ENCODE measurements at regions not wholly inside any gene's neighbourhood (a gene's known extent, or its start where the extent isn't known, plus 50 kb on each side); places are given as distances from the start of the nearest gene placed in this dataset.
"Not testable (repeated sequence)": the region's sequence is repeated elsewhere in the genome, so short reads cannot be mapped to it uniquely, and the experiment has no call there.

- H3K27ac ChIP-seq (ENCODE audit: low read length); H3K36me3 ChIP-seq (ENCODE audit: control insufficient read depth, insufficient read depth, low read length); H3K27me3 ChIP-seq (ENCODE audit: control insufficient read depth, insufficient read depth, low read length); H3K9me3 ChIP-seq (ENCODE audit: control insufficient read depth, low read depth, low read length); H3K4me3 ChIP-seq (ENCODE audit: low read length): not testable (repeated sequence)
- no CpG with 5 or more reads among the region's 1 CpG for WGBS (ENCODE audit: insufficient coverage, low lambda C conversion rate)
- peaks cover 11% of the 10 kb centered on the region for H3K4me1 ChIP-seq (ENCODE audit: control insufficient read depth, insufficient read depth, low read length)
- peak in 1 of 2 donors; percentile 4 for DNase-seq
Measured at GRCh38 chr9:41787951-41788350, 341.3 kb downstream of the CNTNAP3B start.

DNA sequence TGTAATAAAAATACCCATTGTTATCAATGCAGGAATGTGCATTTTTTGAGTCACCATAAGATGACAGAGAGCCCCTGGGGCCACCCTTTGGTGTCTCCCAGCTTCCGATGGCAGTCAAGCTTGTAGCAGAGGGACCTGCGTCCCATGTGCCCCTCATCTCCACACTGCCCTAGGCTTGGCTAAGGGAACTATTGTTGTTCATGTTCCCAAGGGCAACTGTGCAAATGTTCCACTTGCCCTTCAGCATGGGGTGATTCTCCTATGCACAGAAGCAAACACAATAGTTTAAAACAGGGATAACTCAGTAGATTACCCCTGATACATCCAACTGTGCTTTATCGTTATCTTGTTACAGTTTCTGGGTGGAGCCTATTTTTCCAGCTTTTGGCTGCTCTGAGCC is 342.0 kb downstream of the CNTNAP3B start:
- WGBS (ENCODE audit: insufficient coverage, low lambda C conversion rate): no CpG with 5 or more reads among the region's 3 CpGs
- not testable (repeated sequence) for H3K36me3 ChIP-seq (ENCODE audit: control insufficient read depth, insufficient read depth, low read length)

DNA sequence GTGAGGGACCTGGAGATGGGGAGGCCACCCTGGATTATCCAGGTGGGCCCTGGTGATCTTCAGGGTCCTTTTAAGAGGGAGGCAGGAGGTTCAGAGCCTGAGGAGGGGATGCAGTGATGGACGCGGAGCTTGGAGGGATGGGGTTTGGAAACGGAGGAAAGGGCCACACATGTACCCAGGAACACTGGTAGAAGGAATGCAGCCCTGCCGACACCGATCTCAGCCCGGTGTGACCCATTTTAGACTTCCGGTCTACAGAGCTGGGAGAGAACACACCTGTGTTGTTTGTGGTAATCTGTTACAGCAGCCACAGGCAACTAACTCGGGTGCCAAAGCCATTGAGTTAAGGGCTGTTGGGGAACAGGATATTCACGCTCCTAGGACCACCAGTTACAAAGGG is 345.2 kb downstream of the CNTNAP3B start:
- H3K4me1 ChIP-seq (ENCODE audit: control insufficient read depth, insufficient read depth, low read length); H3K9me3 ChIP-seq (ENCODE audit: control insufficient read depth, low read depth, low read length); H3K27ac ChIP-seq (ENCODE audit: low read length); H3K27me3 ChIP-seq (ENCODE audit: control insufficient read depth, insufficient read depth, low read length); DNase-seq; H3K36me3 ChIP-seq (ENCODE audit: control insufficient read depth, insufficient read depth, low read length); H3K4me3 ChIP-seq (ENCODE audit: low read length): not testable (repeated sequence)
- WGBS (ENCODE audit: insufficient coverage, low lambda C conversion rate): no CpG with 5 or more reads among the region's 9 CpGs

More for the DNA sequence above, 342.0 kb downstream of the CNTNAP3B start:
- H3K27ac ChIP-seq (ENCODE audit: low read length); DNase-seq; H3K27me3 ChIP-seq (ENCODE audit: control insufficient read depth, insufficient read depth, low read length); H3K9me3 ChIP-seq (ENCODE audit: control insufficient read depth, low read depth, low read length); H3K4me3 ChIP-seq (ENCODE audit: low read length): not testable (repeated sequence)
- H3K4me1 ChIP-seq (ENCODE audit: control insufficient read depth, insufficient read depth, low read length): peaks cover 11% of the 10 kb centered on the region

DNA sequence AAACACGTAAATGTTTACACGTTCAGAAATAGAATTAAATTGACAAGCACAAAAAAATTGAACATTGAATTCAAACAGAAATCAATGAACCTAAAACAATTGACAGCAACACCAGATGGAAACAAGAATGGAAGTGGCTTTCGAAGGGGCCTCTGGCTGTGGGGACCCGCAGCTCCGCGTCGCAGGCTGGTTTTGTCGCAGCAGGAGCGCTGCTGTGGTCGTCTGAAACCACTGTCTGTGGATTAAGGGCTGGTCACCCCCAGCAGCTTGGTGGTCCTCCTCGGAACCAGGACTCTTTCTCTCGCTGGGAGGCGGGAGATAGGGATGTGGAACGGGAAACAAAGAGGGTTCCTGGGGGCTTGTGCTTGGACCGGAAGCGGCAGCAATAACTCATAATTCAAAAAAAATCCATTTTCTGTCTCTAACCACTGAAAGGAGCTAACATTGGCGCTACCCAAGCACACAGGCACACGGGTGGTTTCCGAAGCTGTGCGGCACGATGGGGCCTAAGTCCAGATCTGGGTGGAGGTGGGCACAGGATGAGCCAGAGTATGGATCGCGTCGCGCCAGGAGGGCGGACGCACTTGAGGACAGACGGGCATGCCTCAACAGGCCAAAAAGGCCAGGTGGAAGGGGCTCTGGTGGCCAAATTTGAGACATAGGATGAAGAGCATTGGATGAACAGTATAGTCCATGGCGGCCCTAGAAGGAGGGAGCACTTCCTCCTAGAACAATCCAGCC is 346.0 kb downstream of the CNTNAP3B start:
- not testable (repeated sequence) for H3K36me3 ChIP-seq (ENCODE audit: control insufficient read depth, insufficient read depth, low read length); H3K4me1 ChIP-seq (ENCODE audit: control insufficient read depth, insufficient read depth, low read length); DNase-seq; H3K27ac ChIP-seq (ENCODE audit: low read length); H3K9me3 ChIP-seq (ENCODE audit: control insufficient read depth, low read depth, low read length); H3K27me3 ChIP-seq (ENCODE audit: control insufficient read depth, insufficient read depth, low read length); H3K4me3 ChIP-seq (ENCODE audit: low read length)
- WGBS (ENCODE audit: insufficient coverage, low lambda C conversion rate): no CpG with 5 or more reads among the region's 29 CpGs

GRCh38 chr9:41781899-41782298 is 347.3 kb downstream of the CNTNAP3B start:
- H3K4me3 ChIP-seq (ENCODE audit: low read length); DNase-seq; H3K36me3 ChIP-seq (ENCODE audit: control insufficient read depth, insufficient read depth, low read length); H3K27me3 ChIP-seq (ENCODE audit: control insufficient read depth, insufficient read depth, low read length); H3K4me1 ChIP-seq (ENCODE audit: control insufficient read depth, insufficient read depth, low read length); H3K9me3 ChIP-seq (ENCODE audit: control insufficient read depth, low read depth, low read length); H3K27ac ChIP-seq (ENCODE audit: low read length): not testable (repeated sequence)
- WGBS (ENCODE audit: insufficient coverage, low lambda C conversion rate): no CpG with 5 or more reads among the region's 2 CpGs

GRCh38 chr9:41779897-41780406 is 349.3 kb downstream of the CNTNAP3B start:
- not testable (repeated sequence) for H3K9me3 ChIP-seq (ENCODE audit: control insufficient read depth, low read depth, low read length); H3K27me3 ChIP-seq (ENCODE audit: control insufficient read depth, insufficient read depth, low read length); DNase-seq; H3K27ac ChIP-seq (ENCODE audit: low read length); H3K4me3 ChIP-seq (ENCODE audit: low read length); H3K4me1 ChIP-seq (ENCODE audit: control insufficient read depth, insufficient read depth, low read length); H3K36me3 ChIP-seq (ENCODE audit: control insufficient read depth, insufficient read depth, low read length)
- WGBS (ENCODE audit: insufficient coverage, low lambda C conversion rate): no CpG with 5 or more reads among the region's 17 CpGs

GRCh38 chr9:41779192-41779591 is 350.0 kb downstream of the CNTNAP3B start:
- not testable (repeated sequence) for H3K27me3 ChIP-seq (ENCODE audit: control insufficient read depth, insufficient read depth, low read length); H3K4me3 ChIP-seq (ENCODE audit: low read length); H3K4me1 ChIP-seq (ENCODE audit: control insufficient read depth, insufficient read depth, low read length); DNase-seq; H3K27ac ChIP-seq (ENCODE audit: low read length); H3K9me3 ChIP-seq (ENCODE audit: control insufficient read depth, low read depth, low read length); H3K36me3 ChIP-seq (ENCODE audit: control insufficient read depth, insufficient read depth, low read length)
- no CpG with 5 or more reads among the region's 15 CpGs for WGBS (ENCODE audit: insufficient coverage, low lambda C conversion rate)

DNA sequence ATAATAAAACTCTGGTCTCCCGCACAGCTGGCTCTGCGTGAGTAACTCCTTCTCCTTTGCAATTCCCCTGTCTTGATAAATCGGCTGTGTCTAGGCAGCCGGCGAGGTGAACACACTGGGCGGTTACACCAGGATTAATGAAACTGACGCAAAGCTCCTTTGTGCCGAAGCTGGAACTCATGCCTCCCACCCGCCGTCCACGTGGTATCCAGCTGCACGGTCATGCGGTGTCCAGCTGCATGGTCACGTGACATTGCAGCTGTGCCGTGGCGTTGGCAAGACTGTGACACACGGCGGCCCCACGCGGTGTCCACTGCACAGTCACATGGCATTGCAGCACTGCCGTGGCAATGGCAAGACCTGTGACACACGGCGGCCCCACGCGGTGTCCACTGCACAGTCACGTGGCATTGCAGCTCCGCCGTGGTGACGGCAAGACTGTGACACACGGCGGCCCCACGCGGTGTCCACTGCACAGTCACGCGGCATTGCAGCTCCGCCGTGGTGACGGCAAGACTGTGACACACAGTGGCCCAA is 350.6 kb downstream of the CNTNAP3B start:
- not testable (repeated sequence) for H3K36me3 ChIP-seq (ENCODE audit: control insufficient read depth, insufficient read depth, low read length); H3K4me3 ChIP-seq (ENCODE audit: low read length); H3K27ac ChIP-seq (ENCODE audit: low read length); H3K4me1 ChIP-seq (ENCODE audit: control insufficient read depth, insufficient read depth, low read length); DNase-seq; H3K27me3 ChIP-seq (ENCODE audit: control insufficient read depth, insufficient read depth, low read length); H3K9me3 ChIP-seq (ENCODE audit: control insufficient read depth, low read depth, low read length)
- WGBS (ENCODE audit: insufficient coverage, low lambda C conversion rate): no CpG with 5 or more reads among the region's 38 CpGs

GRCh38 chr9:41777536-41777935 is 351.7 kb downstream of the CNTNAP3B start:
- not testable (repeated sequence) for H3K27me3 ChIP-seq (ENCODE audit: control insufficient read depth, insufficient read depth, low read length); H3K9me3 ChIP-seq (ENCODE audit: control insufficient read depth, low read depth, low read length); H3K36me3 ChIP-seq (ENCODE audit: control insufficient read depth, insufficient read depth, low read length); H3K27ac ChIP-seq (ENCODE audit: low read length); H3K4me1 ChIP-seq (ENCODE audit: control insufficient read depth, insufficient read depth, low read length); H3K4me3 ChIP-seq (ENCODE audit: low read length); DNase-seq
- no CpG with 5 or more reads among the region's 10 CpGs for WGBS (ENCODE audit: insufficient coverage, low lambda C conversion rate)

GRCh38 chr9:41772541-41772940 is 356.7 kb downstream of the CNTNAP3B start:
- H3K9me3 ChIP-seq (ENCODE audit: control insufficient read depth, low read depth, low read length); DNase-seq; H3K36me3 ChIP-seq (ENCODE audit: control insufficient read depth, insufficient read depth, low read length); H3K27me3 ChIP-seq (ENCODE audit: control insufficient read depth, insufficient read depth, low read length); H3K4me1 ChIP-seq (ENCODE audit: control insufficient read depth, insufficient read depth, low read length); H3K4me3 ChIP-seq (ENCODE audit: low read length); H3K27ac ChIP-seq (ENCODE audit: low read length): not testable (repeated sequence)
- WGBS (ENCODE audit: insufficient coverage, low lambda C conversion rate): no CpG with 5 or more reads among the region's 7 CpGs

GRCh38 chr9:41771693-41772092 is 357.5 kb downstream of the CNTNAP3B start:
- not testable (repeated sequence) for H3K4me1 ChIP-seq (ENCODE audit: control insufficient read depth, insufficient read depth, low read length); H3K27ac ChIP-seq (ENCODE audit: low read length); H3K36me3 ChIP-seq (ENCODE audit: control insufficient read depth, insufficient read depth, low read length); DNase-seq; H3K4me3 ChIP-seq (ENCODE audit: low read length); H3K27me3 ChIP-seq (ENCODE audit: control insufficient read depth, insufficient read depth, low read length); H3K9me3 ChIP-seq (ENCODE audit: control insufficient read depth, low read depth, low read length)
- no CpG with 5 or more reads among the region's 12 CpGs for WGBS (ENCODE audit: insufficient coverage, low lambda C conversion rate)
